Liver (tissue), 3 donors: ENCODE measurements at regions not wholly inside any gene's neighbourhood (a gene's known extent, or its start where the extent isn't known, plus 50 kb on each side); places are given as distances from the start of the nearest gene placed in this dataset.

Source experiments
- TAF1 ChIP-seq: conservative IDR thresholded peaks from 2 replicates; pipeline ENCODE4 v1.6.1; 2016; ENCODE audit warnings: antibody characterized with exemption, mild to moderate bottlenecking
- TF ChIP-seq, protein P1 (sequence below): fragments of 150-350 bp; IDR thresholded peaks from 2 replicates; pipeline ENCODE4 v1.5.1; 2017; ENCODE audit warnings: improper control_type of control experiment, low read depth, low read length; ENCODE audit not compliant: missing input control
- donor health status: healthy.
- donor health status: healthy.

DNA sequence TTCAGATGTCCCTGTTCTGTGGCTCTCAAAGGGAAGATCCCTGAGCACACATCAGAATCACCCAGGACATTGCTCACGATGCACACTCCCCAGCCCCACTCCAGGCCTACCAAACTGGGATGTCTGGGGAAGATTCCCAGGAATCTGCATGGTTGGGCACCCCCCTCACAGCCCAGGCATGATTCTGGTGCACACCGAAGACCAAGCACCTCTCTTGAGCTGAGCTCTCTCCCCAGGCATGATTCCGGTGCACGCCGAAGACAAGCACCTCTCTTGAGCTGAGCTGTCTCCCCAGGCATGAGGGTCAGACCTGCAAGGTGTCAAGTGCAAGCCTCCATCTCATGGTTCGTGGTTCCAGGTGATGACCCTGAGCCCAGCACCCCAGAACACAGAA lies 112.2 kb upstream of the MEF2A start:
- TF ChIP-seq, protein P1, sequence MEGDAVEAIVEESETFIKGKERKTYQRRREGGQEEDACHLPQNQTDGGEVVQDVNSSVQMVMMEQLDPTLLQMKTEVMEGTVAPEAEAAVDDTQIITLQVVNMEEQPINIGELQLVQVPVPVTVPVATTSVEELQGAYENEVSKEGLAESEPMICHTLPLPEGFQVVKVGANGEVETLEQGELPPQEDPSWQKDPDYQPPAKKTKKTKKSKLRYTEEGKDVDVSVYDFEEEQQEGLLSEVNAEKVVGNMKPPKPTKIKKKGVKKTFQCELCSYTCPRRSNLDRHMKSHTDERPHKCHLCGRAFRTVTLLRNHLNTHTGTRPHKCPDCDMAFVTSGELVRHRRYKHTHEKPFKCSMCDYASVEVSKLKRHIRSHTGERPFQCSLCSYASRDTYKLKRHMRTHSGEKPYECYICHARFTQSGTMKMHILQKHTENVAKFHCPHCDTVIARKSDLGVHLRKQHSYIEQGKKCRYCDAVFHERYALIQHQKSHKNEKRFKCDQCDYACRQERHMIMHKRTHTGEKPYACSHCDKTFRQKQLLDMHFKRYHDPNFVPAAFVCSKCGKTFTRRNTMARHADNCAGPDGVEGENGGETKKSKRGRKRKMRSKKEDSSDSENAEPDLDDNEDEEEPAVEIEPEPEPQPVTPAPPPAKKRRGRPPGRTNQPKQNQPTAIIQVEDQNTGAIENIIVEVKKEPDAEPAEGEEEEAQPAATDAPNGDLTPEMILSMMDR: no peak
- no peak for TF ChIP-seq TAF1
